ENCODE measurements at regions not wholly inside any gene's neighbourhood (a gene's known extent, or its start where the extent isn't known, plus 50 kb on each side); places are given as distances from the start of the nearest gene placed in this dataset.
"Not testable (repeated sequence)": the region's sequence is repeated elsewhere in the genome, so short reads cannot be mapped to it uniquely, and the experiment has no call there.

GRCh38 chr18:61676773-61677434, 215.9 kb downstream of the RNF152 start:
- DNase-seq (ENCODE audit: low read depth in 3 of 3) = no peak

- DNase-seq (ENCODE audit: low read depth in 3 of 3) = no peak
Observed at GRCh38 chr18:61669320-61669719, 223.5 kb downstream of the RNF152 start.

GRCh38 chr18:61666876-61667590, 225.8 kb downstream of the RNF152 start:
- DNase-seq (ENCODE audit: low read depth in 3 of 3) = no peak

- DNase-seq (ENCODE audit: low read depth in 3 of 3) = no peak
Observed at GRCh38 chr18:61664419-61665084, 228.3 kb downstream of the RNF152 start.

GRCh38 chr18:61662726-61663125, 230.1 kb downstream of the RNF152 start:
- no peak for DNase-seq (ENCODE audit: low read depth in 3 of 3)

DNA sequence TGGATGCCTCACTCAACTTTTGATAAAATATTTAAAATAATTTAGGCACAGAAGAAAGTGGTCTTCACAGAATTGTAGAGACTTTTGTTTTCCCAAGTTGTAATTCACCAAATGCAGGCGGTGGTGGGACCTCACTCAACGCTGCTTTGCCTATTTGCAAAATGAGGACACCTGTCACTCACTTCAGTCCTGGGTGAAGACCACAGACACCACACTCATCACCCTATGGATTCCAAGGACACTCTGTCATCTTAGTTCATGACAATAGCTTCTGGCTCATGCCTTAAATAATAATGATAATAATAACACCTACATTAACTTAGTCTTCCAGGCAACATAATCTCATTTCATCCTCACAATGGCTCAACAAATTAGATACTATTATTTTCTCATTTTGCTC, 234.4 kb downstream of the RNF152 start:
- DNase-seq (ENCODE audit: low read depth in 3 of 3) = no peak

DNA sequence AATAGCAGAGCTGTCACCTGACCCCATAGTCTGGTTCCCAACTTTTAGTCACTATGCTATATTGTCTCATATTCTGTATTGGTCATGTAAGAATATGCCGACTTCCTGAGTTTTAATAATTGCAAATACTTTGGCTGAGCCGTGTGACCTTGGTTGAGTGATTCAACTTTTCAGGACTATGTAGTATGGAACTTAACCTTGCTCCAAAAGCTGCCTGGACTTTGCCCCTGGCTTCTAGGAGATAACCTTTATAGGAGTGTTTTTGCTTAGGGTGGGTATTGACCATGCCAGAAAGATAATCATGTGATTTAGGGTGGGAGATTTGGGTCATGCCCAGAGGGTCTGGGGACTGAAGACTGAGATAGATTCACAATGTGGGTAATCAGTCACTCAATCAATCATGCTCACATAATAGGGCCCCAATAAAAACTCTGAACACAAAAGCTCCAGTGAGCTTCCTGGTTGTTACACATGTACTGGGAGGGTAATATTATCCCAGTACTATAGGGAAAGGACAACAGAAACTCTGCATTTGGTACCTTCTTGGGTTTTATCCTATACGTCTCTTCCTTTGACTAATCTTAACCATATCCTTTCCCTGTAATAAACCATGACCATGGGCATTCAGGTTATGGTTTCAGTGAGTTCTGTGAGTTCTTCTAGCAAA, 235.6 kb downstream of the RNF152 start:
- DNase-seq (ENCODE audit: low read depth in 3 of 3) = no peak

DNA sequence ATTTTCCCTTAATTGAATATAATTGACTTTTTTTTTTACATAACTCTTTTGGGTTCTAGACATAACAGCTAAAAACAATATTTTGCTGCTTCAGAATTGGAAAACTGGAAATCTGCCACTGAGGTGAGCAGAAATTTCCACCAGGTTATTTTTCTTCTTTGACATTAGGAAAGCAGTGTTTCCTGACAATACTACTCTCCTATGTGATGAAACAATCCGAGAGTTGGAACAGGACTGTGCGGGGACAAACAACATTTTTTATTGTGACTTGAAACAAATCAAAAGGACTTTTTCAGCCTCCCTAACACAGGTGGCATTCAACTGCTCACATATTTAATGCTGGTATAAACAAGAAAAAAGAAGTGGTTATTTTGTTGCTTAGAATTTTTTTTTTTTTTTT, 237.2 kb downstream of the RNF152 start:
- DNase-seq (ENCODE audit: low read depth in 3 of 3) = no peak

- DNase-seq (ENCODE audit: low read depth in 3 of 3) = no peak
Observed at GRCh38 chr18:61653823-61654551, 238.8 kb downstream of the RNF152 start.

DNA sequence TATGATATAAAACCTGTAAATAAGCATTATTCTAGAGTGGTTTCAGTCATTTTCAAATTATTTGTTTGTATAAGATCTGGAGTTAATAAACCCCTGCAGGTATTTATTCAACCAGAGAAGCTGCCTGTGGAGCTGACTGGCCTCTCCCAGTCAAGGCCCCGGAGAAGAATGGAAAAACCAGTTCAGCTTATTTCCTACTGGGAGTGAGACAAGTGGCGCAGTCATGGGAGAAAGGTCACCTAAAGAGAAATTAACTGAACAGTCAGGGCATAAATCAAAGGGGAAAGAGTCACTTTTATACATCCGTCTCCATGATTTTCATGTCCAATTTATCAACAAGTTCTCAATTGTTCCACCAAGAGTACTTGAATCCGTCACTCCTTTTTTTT, 240.9 kb downstream of the RNF152 start:
- DNase-seq (ENCODE audit: low read depth in 3 of 3) = no peak

DNA sequence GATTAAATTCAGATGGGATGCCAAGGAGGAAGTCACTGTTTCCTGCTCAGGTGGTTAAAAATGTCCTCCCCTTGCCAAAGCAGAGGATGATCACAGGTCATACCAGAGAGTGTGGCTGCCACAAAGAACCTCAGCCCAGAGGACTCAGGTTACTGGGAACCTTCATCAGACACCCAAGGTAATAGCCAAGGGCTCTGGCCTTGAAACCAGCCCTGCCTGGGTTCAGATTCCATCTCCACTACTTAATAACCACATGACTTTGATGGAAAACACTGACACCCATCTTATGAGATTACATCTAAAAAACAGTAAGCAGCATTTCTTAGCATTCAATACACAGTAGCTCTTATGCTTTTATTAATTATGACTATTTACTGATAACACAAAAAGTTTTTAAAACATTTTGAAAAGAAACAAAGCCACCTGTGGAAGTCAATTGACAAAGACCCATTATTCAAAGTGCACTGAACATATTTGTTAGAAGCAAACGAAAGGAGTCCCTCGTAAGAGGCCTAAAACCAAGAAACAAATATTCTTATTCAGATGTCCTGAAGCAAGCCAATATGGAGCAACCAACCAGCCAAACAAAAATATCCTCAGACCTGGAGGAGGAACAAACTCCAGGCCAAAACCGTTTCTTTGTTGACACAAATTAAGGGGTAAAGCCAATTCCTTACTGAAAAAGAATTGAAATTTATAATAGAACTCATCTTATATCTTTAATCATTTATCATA, 241.5 kb downstream of the RNF152 start:
- no peak for DNase-seq (ENCODE audit: low read depth in 3 of 3)

GRCh38 chr18:61643884-61644647, 248.7 kb downstream of the RNF152 start:
- DNase-seq (ENCODE audit: low read depth in 3 of 3) = no peak

- no peak for DNase-seq (ENCODE audit: low read depth in 3 of 3)
Observed at GRCh38 chr18:61639886-61640285, 252.9 kb downstream of the RNF152 start.

GRCh38 chr18:61637905-61638595, 254.8 kb downstream of the RNF152 start:
- no peak for DNase-seq (ENCODE audit: low read depth in 3 of 3)

DNA sequence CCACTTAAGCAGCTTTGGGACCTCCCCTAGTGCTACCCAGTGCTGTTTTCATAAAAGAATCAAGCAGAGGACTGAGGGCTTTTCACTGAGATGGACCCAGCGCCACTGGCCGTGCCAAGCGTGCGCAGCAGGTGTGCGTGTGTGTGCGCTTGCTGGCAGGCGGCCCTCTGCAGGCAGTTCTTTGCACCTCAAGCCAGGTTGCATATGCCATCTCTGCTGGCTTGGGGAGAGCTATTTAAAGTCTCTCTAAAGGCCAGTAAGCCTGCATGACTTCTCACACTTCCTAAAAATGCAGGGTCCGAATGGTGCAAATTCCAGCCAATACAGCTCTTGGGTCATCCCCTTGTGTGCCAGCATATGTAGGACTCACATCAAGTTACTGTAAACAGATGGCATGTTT, 255.5 kb downstream of the RNF152 start:
- DNase-seq (ENCODE audit: low read depth in 3 of 3) = no peak

DNA sequence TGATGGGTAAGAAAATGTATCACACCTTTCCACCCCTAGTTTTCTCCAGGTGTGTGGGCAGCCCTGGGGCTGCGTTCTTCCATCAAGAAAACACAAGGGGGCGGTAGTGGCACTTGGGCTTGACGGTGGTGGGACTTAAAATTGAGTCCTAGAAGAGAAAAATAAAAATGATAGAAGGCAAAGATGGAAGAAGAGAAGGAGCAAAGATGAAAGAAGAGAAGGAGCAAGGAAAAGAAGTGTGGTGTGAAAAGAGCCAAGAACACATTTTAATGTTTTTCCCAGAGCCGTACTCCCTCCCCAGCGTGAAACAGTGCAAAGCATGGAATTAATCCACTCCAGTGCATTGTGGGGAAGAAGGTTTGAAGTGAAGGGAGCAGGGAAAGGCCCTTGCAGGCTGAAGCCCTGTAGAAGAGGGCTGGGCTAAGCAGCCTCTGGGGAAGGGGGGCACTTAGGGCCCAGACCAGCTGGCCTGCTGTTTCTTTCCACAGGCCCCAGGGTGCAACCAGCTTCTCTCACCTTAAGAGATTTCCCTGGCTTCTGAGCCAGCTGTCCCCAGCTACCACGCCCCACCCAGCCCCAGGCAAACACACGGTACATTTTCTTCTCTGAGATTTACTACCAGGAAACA, 256.8 kb downstream of the RNF152 start:
- peak in 1 of 3 experiments; percentile 32 for DNase-seq (ENCODE audit: low read depth in 3 of 3)

- no peak for DNase-seq (ENCODE audit: low read depth in 3 of 3)
Observed at GRCh38 chr18:61628085-61628484, 264.7 kb downstream of the RNF152 start.

DNA sequence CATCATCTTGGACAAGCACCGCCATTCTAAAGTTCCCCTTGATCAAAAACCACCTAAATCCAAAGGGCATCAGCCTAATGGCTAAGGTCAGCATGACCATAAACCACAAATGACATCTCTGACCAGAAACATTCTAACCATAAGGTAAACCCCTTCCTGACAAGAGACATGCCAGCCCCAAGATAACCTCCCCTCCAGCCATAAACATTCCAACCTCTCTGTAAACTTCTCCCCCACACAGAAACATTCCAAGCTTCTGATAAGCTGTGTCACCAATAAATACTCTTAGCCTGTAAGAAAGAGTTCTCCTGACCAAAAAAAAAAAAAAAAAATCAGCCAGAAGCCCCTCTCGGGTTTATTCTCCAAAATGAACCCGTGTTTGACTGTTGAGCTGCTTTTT, 268.2 kb downstream of the RNF152 start:
- not testable (repeated sequence) for DNase-seq (ENCODE audit: low read depth in 3 of 3)

- DNase-seq (ENCODE audit: low read depth in 3 of 3) = no peak
Observed at GRCh38 chr18:61619783-61620182, 273.0 kb downstream of the RNF152 start.
